Cerebellar cortex (tissue), 1 donor: ENCODE measurements at regions not wholly inside any gene's neighbourhood (a gene's known extent, or its start where the extent isn't known, plus 50 kb on each side); places are given as distances from the start of the nearest gene placed in this dataset.
A peak's percentile ranks its signal among the peaks of the same experiment; 100 is the strongest.

Experiments
- DNase-seq: peaks from one replicate; pipeline ENCODE4 v3.0.0-alpha.2; 2015; ENCODE audit warnings: low spot score

DNA sequence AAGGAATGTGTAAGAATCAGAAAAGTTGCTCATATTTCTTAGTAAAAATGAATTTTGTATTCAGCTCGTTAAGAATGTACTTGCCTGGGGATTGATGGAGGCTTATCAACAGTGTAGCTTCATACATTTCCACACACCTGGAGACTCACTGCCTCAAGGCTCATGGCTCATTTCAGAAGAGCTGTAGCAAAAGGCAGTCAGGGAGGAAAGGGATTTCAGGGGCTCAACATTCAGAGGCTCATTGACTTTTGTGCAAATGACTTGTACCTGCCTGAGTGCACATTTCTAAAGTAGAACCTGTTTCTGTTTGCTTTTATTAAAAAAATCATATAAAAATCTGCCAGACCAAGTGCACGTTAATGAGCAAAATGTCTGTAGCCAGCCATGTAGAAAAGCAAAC is 304.4 kb downstream of the KCNS3 start:
- no peak for DNase-seq

DNA sequence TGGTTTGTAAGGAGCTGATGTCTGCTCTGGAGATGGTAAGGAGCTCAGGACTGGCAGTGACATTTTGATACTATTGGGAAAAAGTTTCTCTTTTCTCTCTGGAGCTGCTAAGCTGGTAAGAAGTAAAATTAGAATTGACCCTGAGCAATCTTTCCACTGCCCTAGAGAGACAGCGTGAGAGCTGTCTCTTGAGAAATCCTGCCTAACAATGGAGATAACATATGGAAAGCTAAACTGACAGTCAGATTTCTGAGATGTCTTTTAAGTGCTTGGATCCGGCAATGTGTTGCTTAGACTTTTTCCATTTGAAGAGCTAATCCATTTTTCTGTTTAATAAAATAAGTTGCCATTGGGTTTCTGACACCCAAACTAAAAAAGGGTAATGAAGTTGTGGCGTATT is 302.4 kb downstream of the KCNS3 start:
- DNase-seq = no peak

DNA sequence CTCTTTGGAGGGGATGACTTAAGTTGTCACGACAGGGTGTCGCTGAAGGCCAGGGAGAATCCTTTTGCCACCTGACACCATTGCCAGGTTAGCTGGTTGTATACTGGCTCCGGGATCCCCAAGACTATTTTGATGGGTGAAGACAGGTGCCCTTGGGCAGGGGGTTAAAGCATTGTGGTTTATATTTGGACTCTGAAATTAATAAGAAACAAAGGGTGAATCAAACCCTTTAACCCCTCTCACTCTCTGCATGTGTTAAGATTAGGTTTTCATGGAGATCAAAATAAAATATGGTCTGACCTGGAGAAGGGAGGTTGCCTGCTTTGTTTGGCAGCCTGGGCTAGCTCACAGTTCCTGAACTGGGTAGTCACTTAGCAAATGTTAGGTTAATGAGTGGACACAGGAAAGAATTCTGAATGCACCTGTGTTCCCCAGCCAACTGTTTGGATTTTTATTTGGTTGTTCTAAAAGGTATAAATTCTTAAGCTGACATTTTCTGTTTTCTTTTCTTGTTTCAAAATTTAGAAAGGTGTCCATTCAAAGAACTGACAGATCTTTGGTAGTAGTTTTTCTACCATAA is 301.7 kb downstream of the KCNS3 start:
- DNase-seq = no peak

DNA sequence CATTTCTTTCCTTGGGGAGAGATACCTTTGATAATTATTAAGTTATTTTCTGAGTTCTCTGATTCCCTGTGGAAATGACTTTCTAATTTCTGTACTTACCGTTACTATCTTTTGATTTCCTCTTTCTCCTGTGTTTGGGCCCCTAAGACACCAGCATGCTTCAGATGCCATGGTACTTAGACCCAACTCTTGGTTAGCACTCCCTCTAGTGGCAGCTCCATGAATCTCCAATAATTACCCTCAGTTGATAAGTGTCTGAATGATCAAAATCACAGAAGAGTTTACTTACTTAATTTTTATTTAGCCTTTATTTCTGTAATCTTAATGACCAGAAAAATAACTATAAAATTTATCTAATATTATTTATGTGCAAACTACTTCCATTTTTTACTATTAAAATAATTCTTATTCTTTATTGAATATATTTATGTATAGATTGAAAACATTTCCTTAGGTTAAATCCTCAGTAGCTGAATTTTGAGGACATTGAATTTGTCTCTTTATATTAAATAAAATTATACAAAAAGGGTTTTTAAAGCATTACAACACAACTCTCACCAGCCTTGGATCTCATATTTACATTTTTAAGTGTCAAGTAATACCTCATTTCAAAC is 300.4 kb downstream of the KCNS3 start:
- DNase-seq = peak; percentile 46

DNA sequence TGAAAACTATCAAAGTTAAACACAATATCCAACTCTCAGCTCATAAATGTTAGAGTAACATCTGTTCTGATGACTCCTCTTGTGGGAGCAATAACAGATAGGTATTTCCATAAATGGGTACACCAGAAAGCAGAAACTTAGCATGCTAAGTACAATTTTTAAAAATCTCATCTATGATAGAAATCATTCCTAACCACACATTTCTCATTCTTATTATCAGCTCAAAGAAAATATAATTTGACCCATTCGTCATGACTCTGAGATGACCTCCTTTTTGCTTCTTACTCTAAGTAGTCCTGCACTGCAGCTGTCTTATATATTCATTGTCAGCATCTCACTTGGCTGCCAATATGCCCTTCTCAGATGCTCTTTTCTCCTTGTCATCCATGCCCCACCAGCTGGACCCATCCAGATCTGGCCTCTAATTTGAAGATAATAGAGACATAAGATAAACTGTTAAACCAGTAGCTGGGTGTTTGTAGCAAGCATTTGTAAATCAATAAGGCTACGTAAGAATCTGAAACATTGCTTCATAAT is 298.3 kb downstream of the KCNS3 start:
- no peak for DNase-seq

DNA sequence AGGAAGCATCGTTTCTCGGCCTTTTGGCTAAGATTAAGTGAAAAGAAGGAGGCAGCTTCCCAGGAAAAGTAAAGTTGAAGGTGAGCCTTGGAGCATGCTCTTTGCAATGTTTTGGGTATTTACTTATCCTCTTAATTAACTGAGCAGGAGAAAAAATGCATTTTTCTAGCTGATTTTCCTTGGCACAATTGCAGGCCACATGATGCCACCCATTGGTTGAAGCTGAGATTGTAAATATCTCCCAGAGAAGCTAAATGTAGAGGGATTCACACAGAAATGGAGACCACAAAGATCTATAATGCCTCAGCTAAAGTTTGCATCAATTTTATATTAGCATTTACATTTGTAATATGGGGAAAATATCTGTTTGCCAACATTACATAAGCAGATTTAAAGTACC is 294.1 kb downstream of the KCNS3 start:
- no peak for DNase-seq

DNA sequence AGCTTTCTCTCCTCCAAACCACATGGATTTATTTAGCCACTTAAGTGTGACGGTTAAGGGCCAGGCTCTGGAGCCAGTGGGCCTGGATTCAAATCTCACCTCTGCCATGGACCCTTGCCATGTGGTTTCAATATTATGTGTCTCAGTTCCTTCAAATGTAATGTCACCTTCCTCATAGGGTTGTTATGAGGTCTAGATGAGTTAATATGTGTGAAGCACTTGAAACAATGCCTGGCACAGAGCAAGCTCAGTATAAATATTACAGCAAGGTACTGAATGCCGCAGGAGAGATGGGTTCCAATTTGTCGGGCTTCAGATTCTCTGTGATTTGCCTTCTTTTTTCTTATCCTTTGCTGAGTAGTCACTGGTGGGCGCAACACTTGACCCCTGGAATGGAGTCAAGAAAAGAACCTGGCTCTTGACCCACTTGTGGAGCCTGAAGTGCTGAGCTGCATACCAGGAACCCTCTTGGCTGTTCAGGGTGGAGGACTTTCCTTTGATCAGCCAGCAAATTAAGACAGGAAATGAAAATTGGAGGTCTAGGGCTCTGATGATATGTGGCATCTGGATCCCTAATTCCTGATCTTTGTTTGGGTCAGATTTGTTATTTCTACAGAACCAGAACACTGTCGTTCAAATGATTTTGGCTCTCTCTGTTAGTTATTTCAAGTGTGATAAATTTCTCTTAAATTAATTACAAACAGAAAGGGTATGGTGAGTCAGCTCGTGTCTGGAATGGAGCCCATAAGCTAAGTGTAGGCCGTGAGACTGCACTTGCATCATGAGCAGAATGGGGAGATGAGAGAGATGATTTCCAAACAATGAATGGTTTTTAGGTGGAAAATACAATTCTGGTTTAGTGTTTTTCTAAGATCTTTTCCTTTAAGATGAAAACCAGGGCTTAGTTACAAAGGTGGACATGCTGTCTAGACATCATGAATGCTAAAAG is 293.0 kb downstream of the KCNS3 start:
- DNase-seq = no peak

DNA sequence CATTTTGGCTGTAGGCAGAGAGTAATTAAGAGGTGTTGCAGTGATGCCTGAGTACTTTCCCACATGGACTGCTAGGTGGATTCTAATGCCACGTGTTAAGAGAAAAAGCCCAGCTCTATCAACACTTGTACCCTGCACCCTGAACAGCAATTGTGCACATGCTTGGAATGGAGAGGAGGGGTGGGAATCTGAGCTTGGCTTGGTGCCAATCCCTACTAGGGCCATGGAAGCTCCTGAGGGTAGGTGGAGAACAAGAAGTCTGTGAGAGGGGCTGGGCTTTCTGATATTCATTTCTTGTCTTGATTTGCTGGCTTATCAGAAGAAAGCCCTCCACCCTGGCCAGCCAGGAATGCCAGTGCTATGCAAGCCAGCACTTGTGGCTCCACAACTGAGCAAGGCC is 292.2 kb downstream of the KCNS3 start:
- DNase-seq = no peak

DNA sequence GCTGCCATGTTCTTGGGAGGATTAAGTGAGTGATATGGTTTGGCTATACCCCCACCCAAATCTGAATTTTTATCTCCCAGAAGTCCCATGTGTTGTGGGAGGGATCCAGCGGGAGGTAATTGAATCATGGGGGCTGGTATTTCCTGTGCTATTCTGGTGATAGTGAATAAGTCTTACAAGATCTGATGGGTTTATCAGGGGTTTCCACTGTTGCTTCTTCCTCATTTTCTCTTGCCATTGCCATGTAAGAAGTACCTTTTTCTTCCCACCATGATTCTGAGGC is 291.4 kb downstream of the KCNS3 start:
- no peak for DNase-seq

DNA sequence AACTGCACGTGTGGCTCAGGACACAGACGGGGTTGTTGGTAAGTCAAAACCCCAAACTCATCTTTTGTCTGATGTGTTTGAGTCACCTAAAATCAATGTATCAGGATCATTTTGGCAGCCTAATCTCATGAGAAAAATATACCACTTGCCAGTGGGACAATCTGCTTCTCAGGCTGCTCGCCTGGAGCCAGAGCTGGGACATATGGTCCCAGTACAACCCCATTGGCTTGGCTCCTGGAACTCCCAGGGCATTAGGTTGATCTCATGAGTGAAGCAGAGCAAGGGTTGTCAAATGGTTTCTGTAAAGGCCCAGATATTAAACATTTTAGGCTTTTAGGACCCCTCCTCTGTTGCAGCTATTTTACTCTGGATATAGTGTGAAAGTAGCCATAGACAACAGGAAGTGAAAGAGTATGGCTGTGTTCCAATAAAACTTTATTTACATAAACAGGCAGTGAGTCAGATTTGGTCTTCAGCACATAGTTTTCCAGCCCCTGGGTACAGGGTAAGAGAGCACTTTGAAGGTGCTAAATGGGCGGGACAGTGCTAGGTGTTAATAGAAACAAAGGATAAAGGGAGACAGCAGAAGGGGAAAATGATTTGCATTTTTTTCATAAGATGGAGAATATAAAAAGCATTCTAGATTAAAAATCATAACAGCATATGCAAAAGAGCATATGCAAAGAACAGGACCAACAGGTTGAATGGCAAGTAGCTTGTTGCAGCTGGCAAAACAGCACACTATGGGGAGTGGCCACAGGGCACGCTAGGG is 290.8 kb downstream of the KCNS3 start:
- peak; percentile 89 for DNase-seq

DNA sequence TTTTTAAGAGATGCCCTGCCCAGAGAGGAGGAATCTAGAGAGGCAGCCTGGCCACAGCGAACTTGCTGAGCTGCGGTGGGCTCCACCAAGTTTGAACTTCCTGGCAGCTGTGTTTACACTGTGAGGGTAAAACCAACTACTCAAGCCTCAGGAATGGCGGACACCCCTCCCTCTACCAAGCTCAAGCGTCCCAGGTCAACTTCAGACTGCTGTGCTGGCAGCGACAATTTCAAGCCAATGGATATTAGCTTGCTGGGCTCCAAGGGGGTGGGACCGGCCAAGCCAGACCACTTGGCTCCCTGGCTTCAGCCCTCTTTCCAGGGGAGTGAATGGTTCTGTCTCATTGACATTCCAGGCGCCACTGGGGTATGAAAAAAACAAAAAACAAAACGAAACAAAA is 289.4 kb downstream of the KCNS3 start:
- no peak for DNase-seq

DNA sequence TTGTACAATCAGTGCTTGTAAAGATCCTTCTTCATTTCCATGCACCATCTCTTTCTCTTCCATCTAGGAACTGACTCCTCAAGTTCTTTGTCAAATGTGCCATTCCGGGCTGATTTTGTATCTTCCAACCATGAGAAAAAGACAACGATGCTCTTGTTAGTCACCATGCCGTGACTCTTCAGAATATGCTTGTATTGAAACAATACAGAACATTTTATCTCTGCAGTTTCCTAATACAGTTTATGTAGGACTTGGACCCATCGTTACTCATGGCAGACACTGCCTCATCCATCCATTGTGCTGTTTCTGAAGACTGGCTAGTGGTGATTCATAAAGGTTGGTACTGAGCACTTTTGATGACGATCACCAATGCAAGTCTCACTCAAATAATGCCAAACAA is 283.2 kb downstream of the KCNS3 start:
- DNase-seq = no peak

DNA sequence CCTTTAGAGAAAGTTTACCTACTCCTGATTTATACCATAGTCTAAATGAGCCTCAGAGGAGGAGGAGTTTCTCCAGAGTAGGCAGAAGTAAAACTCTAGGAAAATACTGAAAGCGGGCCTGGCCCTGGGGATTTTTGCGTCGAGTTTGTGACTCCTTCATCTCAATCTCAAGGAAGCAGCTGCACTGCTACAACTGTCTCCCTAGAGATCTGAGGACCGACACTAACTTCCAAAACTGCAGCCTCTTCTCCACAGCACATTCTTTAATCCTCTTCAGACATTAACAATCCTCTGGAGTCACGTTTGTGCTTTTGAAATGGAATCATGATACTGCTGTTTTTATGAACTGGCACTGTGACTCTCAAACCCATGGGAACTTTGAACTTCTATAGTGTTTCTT is 281.4 kb downstream of the KCNS3 start:
- DNase-seq = no peak

DNA sequence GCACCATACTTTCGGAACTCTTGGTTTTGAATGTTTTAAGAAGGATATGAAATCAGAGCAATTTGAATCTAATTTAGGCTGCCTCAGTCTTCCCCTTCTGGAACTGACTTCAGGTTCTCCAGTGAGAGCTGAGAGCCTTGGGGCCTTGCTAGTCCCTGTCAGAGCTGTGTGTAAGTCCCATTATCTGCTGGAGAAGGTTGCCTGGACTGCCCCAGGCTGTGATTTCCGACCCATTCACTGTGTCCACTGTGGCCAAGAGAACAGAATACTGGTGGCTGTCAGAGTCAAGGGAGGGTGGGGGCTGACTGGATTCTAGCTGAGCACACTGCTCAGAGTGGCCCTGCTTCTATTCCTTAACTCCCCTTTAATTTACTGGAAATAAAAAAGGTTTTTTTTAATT is 278.0 kb downstream of the KCNS3 start:
- no peak for DNase-seq

DNA sequence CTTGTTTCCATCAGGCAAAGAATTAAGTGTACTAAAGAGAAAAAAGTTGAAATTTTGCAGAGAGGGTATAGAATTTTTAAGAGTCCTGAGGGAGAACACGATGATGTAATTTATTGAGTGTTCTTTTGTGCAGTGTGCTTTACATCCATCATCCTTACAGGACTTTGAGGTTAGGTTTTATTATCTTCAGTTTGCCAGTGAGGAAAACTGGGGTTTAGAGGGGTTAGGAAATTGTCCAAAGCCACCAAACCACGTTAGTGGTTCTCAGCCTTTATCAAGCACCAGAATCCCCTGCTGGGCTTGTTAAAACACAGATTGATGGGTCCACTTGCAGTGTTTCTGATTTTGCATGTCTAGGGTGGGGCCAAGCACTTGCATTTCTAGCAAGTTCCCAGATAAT is 277.5 kb downstream of the KCNS3 start:
- no peak for DNase-seq

DNA sequence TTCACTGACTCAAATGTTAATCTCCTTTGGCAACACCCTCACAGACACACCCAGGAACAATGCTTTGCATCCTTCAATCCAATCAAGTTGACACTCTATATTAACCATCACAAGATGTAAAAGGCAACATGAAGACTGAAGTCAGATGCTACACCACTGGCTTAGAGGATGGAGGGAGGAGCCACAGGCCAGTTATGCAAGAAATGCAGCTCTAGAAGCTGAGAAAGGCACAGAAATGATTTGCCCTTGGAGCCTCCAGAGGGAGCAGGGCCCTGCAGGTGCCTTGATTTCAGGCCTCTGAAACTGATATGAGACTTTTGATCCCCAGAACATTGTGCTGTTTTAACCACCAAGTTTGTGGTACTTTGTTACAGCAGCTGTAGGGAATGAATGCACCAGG is 276.3 kb downstream of the KCNS3 start:
- DNase-seq = no peak

DNA sequence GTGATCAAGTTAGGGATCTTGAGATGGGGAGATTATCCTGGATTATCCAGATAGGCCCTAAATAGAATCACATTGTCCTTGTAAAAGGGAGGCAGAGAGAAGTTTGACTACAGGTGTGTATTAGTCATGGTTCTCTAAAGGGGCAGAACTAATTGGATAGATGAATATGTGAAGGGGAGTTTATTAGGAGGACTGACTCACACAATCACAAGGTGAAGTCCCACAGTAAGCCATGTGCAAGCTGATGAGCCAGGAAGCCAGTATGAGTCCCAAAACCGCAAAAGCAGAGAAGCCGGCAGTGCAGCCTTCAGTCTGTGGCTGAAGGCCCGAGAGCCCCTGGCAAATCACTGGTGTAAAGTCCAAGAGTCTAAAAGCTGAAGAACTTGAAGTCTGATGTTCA is 275.8 kb downstream of the KCNS3 start:
- DNase-seq = no peak

DNA sequence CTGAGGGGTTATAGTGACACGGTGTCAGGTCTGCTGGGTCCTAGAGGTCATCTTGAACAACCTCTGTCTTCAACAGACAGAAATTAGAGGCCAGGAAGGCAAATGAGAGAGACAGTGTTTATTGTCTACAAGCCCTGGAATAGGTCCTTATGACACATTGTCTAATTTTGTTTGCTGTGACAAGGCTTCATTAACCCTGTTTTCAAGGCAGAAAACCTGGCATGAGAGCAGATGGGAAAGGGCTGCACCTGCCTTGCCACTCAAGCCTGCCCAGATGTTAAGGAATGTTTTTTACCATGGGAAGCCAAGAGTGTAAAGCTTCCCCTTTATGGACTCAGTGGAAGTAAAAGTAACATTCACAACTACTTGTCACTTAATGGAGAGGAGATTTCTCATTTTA is 275.3 kb downstream of the KCNS3 start:
- no peak for DNase-seq

DNA sequence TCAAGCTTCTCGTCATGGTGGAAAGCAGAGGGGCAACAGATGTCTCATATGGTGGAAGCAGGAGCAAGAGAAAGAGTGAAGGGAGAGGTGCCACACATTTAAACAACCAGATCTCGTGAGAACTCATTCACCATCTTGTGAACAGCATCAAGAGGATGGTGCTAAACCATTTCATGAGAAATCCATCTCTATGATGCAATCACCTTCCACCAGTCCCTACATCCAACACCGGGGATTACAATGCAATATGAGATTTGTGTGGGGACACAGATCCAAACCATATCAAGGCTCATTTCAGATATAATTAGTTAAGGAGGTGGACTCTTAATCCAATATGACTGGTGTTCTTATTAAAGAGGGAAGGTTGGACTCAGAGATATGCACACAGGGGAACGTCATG is 272.8 kb downstream of the KCNS3 start:
- DNase-seq = no peak

DNA sequence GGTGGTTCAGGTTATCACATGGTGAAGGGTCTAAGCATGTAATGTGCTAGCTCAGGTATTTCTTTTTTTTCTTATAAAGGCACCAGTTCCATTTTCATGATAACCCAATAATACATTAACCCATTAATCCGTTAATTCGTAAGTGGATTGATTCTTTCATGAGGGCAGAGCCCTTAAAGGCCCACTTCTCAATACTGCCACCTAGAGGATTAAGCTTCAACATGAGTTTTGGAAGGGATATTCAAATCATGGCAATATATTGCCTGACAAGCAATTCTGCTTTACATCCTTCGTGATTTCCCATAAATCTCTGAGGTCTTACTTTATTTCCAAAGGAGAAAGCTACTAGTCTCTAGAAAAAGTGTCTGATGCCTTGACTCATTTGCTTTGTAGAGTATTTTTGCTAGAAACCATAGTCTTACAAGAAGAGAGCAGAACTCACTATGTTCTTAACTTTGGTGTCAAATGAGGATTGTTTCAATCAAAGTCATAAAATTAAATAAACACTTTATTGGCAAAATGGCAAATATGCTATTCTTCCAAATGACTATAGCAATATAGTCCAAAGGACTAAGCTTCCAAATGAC is 271.3 kb downstream of the KCNS3 start:
- peak; percentile 62 for DNase-seq

DNA sequence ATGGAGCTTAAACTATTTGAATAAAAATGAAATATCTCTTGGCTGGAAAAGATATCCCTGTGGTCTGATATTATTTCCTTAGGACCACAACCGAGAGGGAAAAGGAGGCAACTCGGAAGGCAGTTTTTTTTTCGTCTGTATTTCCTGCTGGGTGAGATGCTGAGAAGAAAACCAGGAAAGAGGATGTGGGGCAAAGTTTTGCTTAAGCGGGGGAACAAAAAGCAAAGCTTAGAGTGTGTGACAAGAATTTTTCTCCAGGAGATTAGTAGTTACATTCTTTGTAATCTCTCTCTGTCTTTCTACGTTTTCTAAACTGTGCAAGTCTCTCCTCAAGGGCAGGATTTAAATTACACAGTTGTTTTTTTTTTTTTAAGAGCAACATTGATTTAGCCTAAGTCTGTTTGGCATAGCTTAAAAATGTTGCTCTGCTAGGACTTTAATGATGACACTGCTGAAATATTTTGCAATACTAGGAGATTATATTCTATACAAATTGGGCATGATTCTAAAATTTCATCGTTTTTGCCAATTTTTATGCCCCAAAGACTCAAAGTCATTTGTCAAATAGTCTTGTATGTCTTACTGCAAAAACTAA is 258.5 kb downstream of the KCNS3 start:
- no peak for DNase-seq

DNA sequence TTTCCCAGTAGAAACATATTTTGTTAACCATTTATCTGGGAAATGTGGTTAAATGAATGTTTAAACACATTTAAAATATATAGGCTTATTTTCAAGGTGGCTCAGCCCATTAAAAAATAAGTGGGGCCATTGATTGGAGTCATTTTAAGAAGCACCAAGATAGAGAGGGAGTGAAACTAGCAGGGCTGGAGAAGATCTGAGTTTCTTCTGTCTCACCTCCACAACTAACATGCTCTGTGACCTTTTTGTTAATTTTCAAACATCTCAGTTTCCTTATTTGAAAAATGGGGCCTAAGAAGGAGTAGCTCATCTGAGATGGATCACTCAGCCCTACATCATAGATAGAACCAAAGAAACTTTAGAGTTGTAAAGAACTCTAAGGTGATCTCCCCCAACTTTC is 254.8 kb downstream of the KCNS3 start:
- DNase-seq = no peak
